ENCODE measurements at regions not wholly inside any gene's neighbourhood (a gene's known extent, or its start where the extent isn't known, plus 50 kb on each side); places are given as distances from the start of the nearest gene placed in this dataset.

DNA sequence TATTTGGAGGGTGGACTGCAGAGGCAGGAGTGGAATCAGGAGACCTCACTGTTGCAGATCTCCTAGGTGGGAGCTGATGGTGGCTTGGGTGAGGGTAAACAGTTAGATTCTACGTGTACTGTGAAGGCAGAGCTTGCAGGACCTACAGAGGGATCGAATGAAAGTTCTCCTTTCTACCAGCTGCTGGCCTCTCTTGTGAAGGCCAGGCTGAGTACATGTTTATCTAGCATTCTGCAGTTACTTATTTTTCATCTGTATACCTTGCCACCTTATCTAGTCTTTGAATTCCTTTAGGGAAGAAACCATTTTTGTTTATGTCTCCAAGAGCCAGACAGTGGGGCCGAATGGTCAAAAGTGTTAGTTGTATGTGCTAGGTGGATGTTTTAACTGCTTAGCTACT, 57.6 kb downstream of the PTTG1 start:
- Histone ChIP-seq H3K27ac (no peak overlapping the region), H3K9me3 (no peaks in the 10 kb centered on the region), H3K4me3 (no peak overlapping the region), H3K27me3 (replicated peaks; ENCODE audit: insufficient read depth) (no peaks in the 10 kb centered on the region), H3K36me3 (no peaks in the 10 kb centered on the region), H3K4me1 (replicated peaks) (no peaks in the 10 kb centered on the region)
- intact Hi-C loops (cut with DNase I) = no loop called here
- WGBS = 89% methylated on average over 3 of the region's 3 CpGs
- TF ChIP-seq, protein P1, sequence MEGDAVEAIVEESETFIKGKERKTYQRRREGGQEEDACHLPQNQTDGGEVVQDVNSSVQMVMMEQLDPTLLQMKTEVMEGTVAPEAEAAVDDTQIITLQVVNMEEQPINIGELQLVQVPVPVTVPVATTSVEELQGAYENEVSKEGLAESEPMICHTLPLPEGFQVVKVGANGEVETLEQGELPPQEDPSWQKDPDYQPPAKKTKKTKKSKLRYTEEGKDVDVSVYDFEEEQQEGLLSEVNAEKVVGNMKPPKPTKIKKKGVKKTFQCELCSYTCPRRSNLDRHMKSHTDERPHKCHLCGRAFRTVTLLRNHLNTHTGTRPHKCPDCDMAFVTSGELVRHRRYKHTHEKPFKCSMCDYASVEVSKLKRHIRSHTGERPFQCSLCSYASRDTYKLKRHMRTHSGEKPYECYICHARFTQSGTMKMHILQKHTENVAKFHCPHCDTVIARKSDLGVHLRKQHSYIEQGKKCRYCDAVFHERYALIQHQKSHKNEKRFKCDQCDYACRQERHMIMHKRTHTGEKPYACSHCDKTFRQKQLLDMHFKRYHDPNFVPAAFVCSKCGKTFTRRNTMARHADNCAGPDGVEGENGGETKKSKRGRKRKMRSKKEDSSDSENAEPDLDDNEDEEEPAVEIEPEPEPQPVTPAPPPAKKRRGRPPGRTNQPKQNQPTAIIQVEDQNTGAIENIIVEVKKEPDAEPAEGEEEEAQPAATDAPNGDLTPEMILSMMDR (IDR thresholded peaks at IDR 0.05) = no peak
- TF ChIP-seq POLR2A (IDR thresholded peaks at IDR 0.05) (no peak), POLR2AphosphoS5 (IDR thresholded peaks at IDR 0.05) (no peak)
- DNase-seq (ENCODE audit: low spot score) = no peak

- no peak overlapping the region for H3K27ac ChIP-seq
- no peaks in the 10 kb centered on the region for H3K36me3 ChIP-seq
- DNase-seq (ENCODE audit: low spot score) = no peak
- H3K9me3 ChIP-seq = no peaks in the 10 kb centered on the region
- no peaks in the 10 kb centered on the region for H3K27me3 ChIP-seq (replicated peaks; ENCODE audit: insufficient read depth)
- H3K4me3 ChIP-seq = no peak overlapping the region
- TF ChIP-seq POLR2A (IDR thresholded peaks at IDR 0.05) (no peak), POLR2AphosphoS5 (IDR thresholded peaks at IDR 0.05) (no peak)
- TF ChIP-seq, protein P1 (IDR thresholded peaks at IDR 0.05) = no peak
- no peaks in the 10 kb centered on the region for H3K4me1 ChIP-seq (replicated peaks)
- intact Hi-C loops (cut with DNase I) = no loop called here
- WGBS = 49% methylated on average over 7 of the region's 7 CpGs
Measured at GRCh38 chr5:160479926-160480325, 58.3 kb downstream of the PTTG1 start.

GRCh38 chr5:160480652-160481051, 59.0 kb downstream of the PTTG1 start:
- Histone ChIP-seq H3K36me3 (no peaks in the 10 kb centered on the region), H3K4me3 (no peak overlapping the region), H3K27me3 (replicated peaks; ENCODE audit: insufficient read depth) (no peaks in the 10 kb centered on the region), H3K4me1 (replicated peaks) (no peaks in the 10 kb centered on the region), H3K27ac (no peak overlapping the region), H3K9me3 (no peaks in the 10 kb centered on the region)
- TF ChIP-seq, protein P1 (IDR thresholded peaks at IDR 0.05) = no peak
- no peak for TF ChIP-seq POLR2AphosphoS5 (IDR thresholded peaks at IDR 0.05)
- no peak for TF ChIP-seq POLR2A (IDR thresholded peaks at IDR 0.05)
- intact Hi-C loops (cut with DNase I) = no loop called here
- no peak for DNase-seq (ENCODE audit: low spot score)
- 100% methylated on average over 1 of the region's 1 CpG for WGBS

- intact Hi-C loops (cut with DNase I) = no loop called here
- TF ChIP-seq POLR2A (IDR thresholded peaks at IDR 0.05) (no peak), POLR2AphosphoS5 (IDR thresholded peaks at IDR 0.05) (no peak)
- TF ChIP-seq, protein P1 (IDR thresholded peaks at IDR 0.05) = no peak
- H3K27me3 ChIP-seq (replicated peaks; ENCODE audit: insufficient read depth) = no peaks in the 10 kb centered on the region
- no peaks in the 10 kb centered on the region for H3K4me1 ChIP-seq (replicated peaks)
- no peaks in the 10 kb centered on the region for H3K36me3 ChIP-seq
- H3K27ac ChIP-seq = no peak overlapping the region
- 91% methylated on average over 2 of the region's 2 CpGs for WGBS
- H3K4me3 ChIP-seq = no peak overlapping the region
- no peaks in the 10 kb centered on the region for H3K9me3 ChIP-seq
- no peak for DNase-seq (ENCODE audit: low spot score)
Measured at GRCh38 chr5:160484678-160485077, 63.0 kb downstream of the PTTG1 start.

- Histone ChIP-seq H3K27me3 (replicated peaks; ENCODE audit: insufficient read depth) (no peaks in the 10 kb centered on the region), H3K27ac (no peak overlapping the region), H3K36me3 (no peaks in the 10 kb centered on the region), H3K4me3 (no peak overlapping the region), H3K4me1 (replicated peaks) (no peaks in the 10 kb centered on the region), H3K9me3 (no peaks in the 10 kb centered on the region)
- WGBS = 72% methylated on average over 5 of the region's 5 CpGs
- TF ChIP-seq POLR2A (IDR thresholded peaks at IDR 0.05) = no peak
- TF ChIP-seq POLR2AphosphoS5 (IDR thresholded peaks at IDR 0.05) = no peak
- TF ChIP-seq, protein P1 (IDR thresholded peaks at IDR 0.05) = no peak
- intact Hi-C loops (cut with DNase I) = no loop called here
- DNase-seq (ENCODE audit: low spot score) = no peak
Measured at GRCh38 chr5:160485364-160485969, 63.8 kb downstream of the PTTG1 start.

Measured in prostate gland (tissue), 2 donors.